Glomerular endothelial cell (primary cell): ENCODE measurements at regions not wholly inside any gene's neighbourhood (a gene's known extent, or its start where the extent isn't known, plus 50 kb on each side); places are given as distances from the start of the nearest gene placed in this dataset.
"Not testable (repeated sequence)": the region's sequence is repeated elsewhere in the genome, so short reads cannot be mapped to it uniquely, and the experiment has no call there.

Experiments
- DNase-seq: peaks from one replicate; pipeline ENCODE4 v3.0.0-alpha.2; 2011; ENCODE audit warnings: low read depth, low spot score; ENCODE audit errors: extremely low read depth

- DNase-seq, result no peak
These were observed 297.2 kb downstream of the C6orf118 start for GRCh38 chr6:165012183-165012582.

GRCh38 chr6:165010556-165011535 is 298.6 kb downstream of the C6orf118 start:
- no peak for DNase-seq

GRCh38 chr6:165008971-165009370 is 300.4 kb downstream of the C6orf118 start:
- DNase-seq, result no peak

- no peak for DNase-seq
These were observed 306.5 kb downstream of the C6orf118 start for GRCh38 chr6:165002866-165003265.

GRCh38 chr6:165002358-165002757 is 307.0 kb downstream of the C6orf118 start:
- DNase-seq, result no peak

- no peak for DNase-seq
These were observed 307.8 kb downstream of the C6orf118 start for GRCh38 chr6:165001502-165002157.

- DNase-seq, result no peak
These were observed 311.1 kb downstream of the C6orf118 start for GRCh38 chr6:164998297-164998696.

- no peak for DNase-seq
These were observed 312.6 kb downstream of the C6orf118 start for GRCh38 chr6:164996838-164997237.

GRCh38 chr6:164991573-164991972 is 317.8 kb downstream of the C6orf118 start:
- no peak for DNase-seq

GRCh38 chr6:164990901-164991300 is 318.5 kb downstream of the C6orf118 start:
- no peak for DNase-seq

GRCh38 chr6:164982389-164982788 is 327.0 kb downstream of the C6orf118 start:
- no peak for DNase-seq

- no peak for DNase-seq
These were observed 342.3 kb downstream of the C6orf118 start for GRCh38 chr6:164967102-164967501.

- DNase-seq, result no peak
These were observed 346.6 kb downstream of the C6orf118 start for GRCh38 chr6:164962805-164963204.

GRCh38 chr6:164947164-164947563 is 362.2 kb downstream of the C6orf118 start:
- DNase-seq, result no peak

GRCh38 chr6:164942271-164942670 is 367.1 kb downstream of the C6orf118 start:
- no peak for DNase-seq

GRCh38 chr6:164933238-164933794 is 376.1 kb downstream of the C6orf118 start:
- not testable (repeated sequence) for DNase-seq

GRCh38 chr6:164929408-164929977 is 379.9 kb downstream of the C6orf118 start:
- no peak for DNase-seq

GRCh38 chr6:164928728-164929407 is 380.5 kb downstream of the C6orf118 start:
- DNase-seq, result no peak

GRCh38 chr6:164928057-164928727 is 381.2 kb downstream of the C6orf118 start:
- no peak for DNase-seq
